ENCODE measurements at regions not wholly inside any gene's neighbourhood (a gene's known extent, or its start where the extent isn't known, plus 50 kb on each side); places are given as distances from the start of the nearest gene placed in this dataset.
"Not testable (repeated sequence)": the region's sequence is repeated elsewhere in the genome, so short reads cannot be mapped to it uniquely, and the experiment has no call there.

DNA sequence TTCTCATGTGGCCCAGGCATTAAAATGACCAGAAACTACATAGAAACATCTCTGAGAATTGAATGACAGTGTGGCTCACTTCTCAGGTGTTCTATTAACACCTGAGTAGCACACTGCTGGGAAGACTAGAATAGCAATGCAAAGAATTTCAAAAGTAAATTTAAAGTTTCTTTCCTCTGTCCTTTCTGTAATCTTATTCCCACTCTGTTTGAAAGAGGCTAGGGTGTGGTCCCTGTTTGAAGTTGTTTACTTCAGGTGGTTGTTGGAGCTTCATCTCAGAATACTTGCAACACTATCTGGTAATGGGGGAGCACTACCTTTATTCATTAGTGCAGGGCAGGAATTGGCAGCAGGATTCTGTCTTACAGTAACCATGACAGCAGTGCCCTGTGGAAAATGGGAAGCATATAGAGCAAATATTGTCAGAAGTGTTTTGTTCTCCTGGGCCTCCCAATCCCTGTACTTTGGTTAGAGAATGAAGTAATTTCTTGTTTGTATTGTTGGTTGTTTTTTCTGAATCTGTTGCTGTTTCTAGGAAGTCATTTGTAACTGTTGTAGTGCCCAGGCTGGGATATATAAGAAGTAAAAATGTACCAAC, 1210.2 kb upstream of the ATXN8OS start:
- Mint-ChIP-seq H3K4me1 (ENCODE audit: low read depth) (no peaks in the 10 kb centered on the region), H3K36me3 (ENCODE audit: low read depth) (no peaks in the 10 kb centered on the region), H3K27ac (no peak overlapping the region), H3K4me3 (no peak overlapping the region), H3K27me3 (ENCODE audit: insufficient read depth) (no peaks in the 10 kb centered on the region), H3K9me3 (peaks cover 38% of the 10 kb centered on the region)
- no peak for DNase-seq
- TF ChIP-seq, protein P1, sequence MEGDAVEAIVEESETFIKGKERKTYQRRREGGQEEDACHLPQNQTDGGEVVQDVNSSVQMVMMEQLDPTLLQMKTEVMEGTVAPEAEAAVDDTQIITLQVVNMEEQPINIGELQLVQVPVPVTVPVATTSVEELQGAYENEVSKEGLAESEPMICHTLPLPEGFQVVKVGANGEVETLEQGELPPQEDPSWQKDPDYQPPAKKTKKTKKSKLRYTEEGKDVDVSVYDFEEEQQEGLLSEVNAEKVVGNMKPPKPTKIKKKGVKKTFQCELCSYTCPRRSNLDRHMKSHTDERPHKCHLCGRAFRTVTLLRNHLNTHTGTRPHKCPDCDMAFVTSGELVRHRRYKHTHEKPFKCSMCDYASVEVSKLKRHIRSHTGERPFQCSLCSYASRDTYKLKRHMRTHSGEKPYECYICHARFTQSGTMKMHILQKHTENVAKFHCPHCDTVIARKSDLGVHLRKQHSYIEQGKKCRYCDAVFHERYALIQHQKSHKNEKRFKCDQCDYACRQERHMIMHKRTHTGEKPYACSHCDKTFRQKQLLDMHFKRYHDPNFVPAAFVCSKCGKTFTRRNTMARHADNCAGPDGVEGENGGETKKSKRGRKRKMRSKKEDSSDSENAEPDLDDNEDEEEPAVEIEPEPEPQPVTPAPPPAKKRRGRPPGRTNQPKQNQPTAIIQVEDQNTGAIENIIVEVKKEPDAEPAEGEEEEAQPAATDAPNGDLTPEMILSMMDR (IDR thresholded peaks at IDR 0.05), result no peak

DNA sequence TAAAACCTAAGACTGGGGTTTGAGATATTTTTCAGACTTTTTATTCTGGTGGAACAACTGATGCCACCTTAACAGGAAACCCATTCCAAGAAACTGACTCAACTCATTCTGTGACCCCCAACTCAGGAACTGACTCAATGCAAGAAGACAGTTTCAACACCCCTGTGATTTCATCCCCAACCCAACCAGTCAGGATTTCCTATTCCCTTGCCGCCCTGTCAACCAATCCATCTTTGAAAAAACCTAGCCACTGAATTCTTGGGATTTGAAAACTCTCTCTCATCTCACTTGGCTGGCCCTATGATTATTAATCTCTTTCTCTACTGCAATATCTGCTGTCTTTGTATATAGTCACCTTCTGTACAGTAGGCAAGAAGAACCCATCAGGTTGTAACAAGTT, 1211.9 kb upstream of the ATXN8OS start:
- TF ChIP-seq, protein P1 (IDR thresholded peaks at IDR 0.05), result no peak
- H3K27me3 Mint-ChIP-seq (ENCODE audit: insufficient read depth), result no peaks in the 10 kb centered on the region
- no peak overlapping the region for H3K27ac Mint-ChIP-seq
- H3K9me3 Mint-ChIP-seq, result peaks cover 43% of the 10 kb centered on the region
- H3K36me3 Mint-ChIP-seq (ENCODE audit: low read depth), result no peaks in the 10 kb centered on the region
- no peak overlapping the region for H3K4me3 Mint-ChIP-seq
- no peak for DNase-seq
- H3K4me1 Mint-ChIP-seq (ENCODE audit: low read depth), result no peaks in the 10 kb centered on the region

- not testable (repeated sequence) for H3K27me3 Mint-ChIP-seq (ENCODE audit: insufficient read depth); H3K27ac Mint-ChIP-seq; H3K36me3 Mint-ChIP-seq (ENCODE audit: low read depth); H3K4me3 Mint-ChIP-seq; DNase-seq; H3K4me1 Mint-ChIP-seq (ENCODE audit: low read depth)
- peaks cover 51% of the 10 kb centered on the region for H3K9me3 Mint-ChIP-seq
Observed at GRCh38 chr13:68893721-68894120, 1213.9 kb upstream of the ATXN8OS start.

DNA sequence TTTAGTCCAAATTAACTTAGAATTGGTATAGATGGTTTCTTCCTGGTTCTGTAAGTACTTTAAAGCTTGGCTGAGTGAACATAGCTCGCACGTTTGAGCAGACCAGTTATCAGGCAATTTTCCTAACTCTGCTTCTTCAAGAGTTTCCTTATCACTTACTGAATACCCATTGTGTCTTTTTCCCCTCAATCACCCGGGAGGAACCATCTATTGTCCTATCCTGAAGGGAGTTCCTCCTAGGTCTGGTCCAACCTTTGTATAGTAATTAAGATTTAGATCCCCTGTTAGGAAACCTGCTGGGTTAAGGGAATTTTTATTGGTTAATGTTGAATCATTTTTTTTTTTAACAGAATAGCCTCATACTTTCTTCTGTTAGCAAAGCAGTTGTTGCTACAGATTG, 1215.0 kb upstream of the ATXN8OS start:
- DNase-seq; H3K27ac Mint-ChIP-seq; H3K4me1 Mint-ChIP-seq (ENCODE audit: low read depth); H3K36me3 Mint-ChIP-seq (ENCODE audit: low read depth); H3K4me3 Mint-ChIP-seq; H3K27me3 Mint-ChIP-seq (ENCODE audit: insufficient read depth): not testable (repeated sequence)
- H3K9me3 Mint-ChIP-seq, result peaks cover 49% of the 10 kb centered on the region

GRCh38 chr13:68890101-68890500, 1217.5 kb upstream of the ATXN8OS start:
- not testable (repeated sequence) for DNase-seq; H3K4me1 Mint-ChIP-seq (ENCODE audit: low read depth); H3K36me3 Mint-ChIP-seq (ENCODE audit: low read depth)

GRCh38 chr13:68888832-68889231, 1218.8 kb upstream of the ATXN8OS start:
- no peak overlapping the region for H3K4me3 Mint-ChIP-seq
- TF ChIP-seq, protein P1 (IDR thresholded peaks at IDR 0.05), result no peak
- DNase-seq, result no peak
- no peaks in the 10 kb centered on the region for H3K4me1 Mint-ChIP-seq (ENCODE audit: low read depth)
- no peak overlapping the region for H3K27ac Mint-ChIP-seq
- peaks cover 59% of the 10 kb centered on the region for H3K9me3 Mint-ChIP-seq
- H3K36me3 Mint-ChIP-seq (ENCODE audit: low read depth), result no peaks in the 10 kb centered on the region
- no peaks in the 10 kb centered on the region for H3K27me3 Mint-ChIP-seq (ENCODE audit: insufficient read depth)

More at GRCh38 chr13:68890101-68890500, 1217.5 kb upstream of the ATXN8OS start:
- H3K27me3 Mint-ChIP-seq (ENCODE audit: insufficient read depth); H3K27ac Mint-ChIP-seq; H3K4me3 Mint-ChIP-seq: not testable (repeated sequence)
- H3K9me3 Mint-ChIP-seq, result peaks cover 56% of the 10 kb centered on the region

GRCh38 chr13:68872338-68872737, 1235.3 kb upstream of the ATXN8OS start:
- Mint-ChIP-seq H3K4me3 (no peak overlapping the region), H3K27ac (no peak overlapping the region), H3K9me3 (peaks cover 9% of the 10 kb centered on the region), H3K36me3 (ENCODE audit: low read depth) (no peaks in the 10 kb centered on the region), H3K4me1 (ENCODE audit: low read depth) (no peaks in the 10 kb centered on the region), H3K27me3 (ENCODE audit: insufficient read depth) (no peaks in the 10 kb centered on the region)
- TF ChIP-seq, protein P1 (IDR thresholded peaks at IDR 0.05), result no peak
- no peak for DNase-seq
